Naive B cell (primary cell): ENCODE measurements at regions not wholly inside any gene's neighbourhood (a gene's known extent, or its start where the extent isn't known, plus 50 kb on each side); places are given as distances from the start of the nearest gene placed in this dataset.
"Not testable (repeated sequence)": the region's sequence is repeated elsewhere in the genome, so short reads cannot be mapped to it uniquely, and the experiment has no call there.

Experiments used
- ATAC-seq, 2 donors: fragments of 150-1000 bp; cut with Tn5 transposase; 2 replicates each; pipeline ENCODE4 v1.10.0; 2021; ENCODE audit warnings: low read depth in 2 of 2, mild to moderate bottlenecking in 2 of 2, moderate library complexity in 2 of 2
- DNase-seq: peaks from one replicate; pipeline ENCODE4 v3.0.0; 2022
- H3K27ac Mint-ChIP-seq, 6 donors: one replicate each; pipeline ENCODE4 v1.8.0; 2020 to 2022; ENCODE audit warnings: mild to moderate bottlenecking in 6 of 6, mixed read lengths in 6 of 6, moderate library complexity in 5 of 6, inconsistent platforms in 2 of 6
- H3K27me3 Mint-ChIP-seq, 3 donors: one replicate each; pipeline ENCODE4 v1.8.0; 2021 to 2022; ENCODE audit warnings: mixed read lengths in 3 of 3, mild to moderate bottlenecking in 1 of 3
- H3K36me3 Mint-ChIP-seq, 2 donors: one replicate each; pipeline ENCODE4 v1.8.0; 2020 to 2022; ENCODE audit warnings: mixed read lengths in 2 of 2, inconsistent platforms in 1 of 2, mild to moderate bottlenecking in 1 of 2
- H3K4me1 Mint-ChIP-seq, 3 donors: one replicate each; pipeline ENCODE4 v1.8.0; 2020 to 2022; ENCODE audit warnings: mixed read lengths in 3 of 3, inconsistent platforms in 1 of 3, mild to moderate bottlenecking in 1 of 3, moderate library complexity in 1 of 3
- H3K4me3 Mint-ChIP-seq, 8 donors: one replicate each; pipeline ENCODE4 v1.8.0; 2020 to 2022; ENCODE audit warnings: mild to moderate bottlenecking in 8 of 8, mixed read lengths in 8 of 8, moderate library complexity in 8 of 8, inconsistent platforms in 2 of 8
- H3K9me3 Mint-ChIP-seq, 7 donors: one replicate each; pipeline ENCODE4 v1.8.0; 2020 to 2022; ENCODE audit warnings: mixed read lengths in 7 of 7, mild to moderate bottlenecking in 5 of 7, inconsistent platforms in 2 of 7, moderate library complexity in 1 of 7

DNA sequence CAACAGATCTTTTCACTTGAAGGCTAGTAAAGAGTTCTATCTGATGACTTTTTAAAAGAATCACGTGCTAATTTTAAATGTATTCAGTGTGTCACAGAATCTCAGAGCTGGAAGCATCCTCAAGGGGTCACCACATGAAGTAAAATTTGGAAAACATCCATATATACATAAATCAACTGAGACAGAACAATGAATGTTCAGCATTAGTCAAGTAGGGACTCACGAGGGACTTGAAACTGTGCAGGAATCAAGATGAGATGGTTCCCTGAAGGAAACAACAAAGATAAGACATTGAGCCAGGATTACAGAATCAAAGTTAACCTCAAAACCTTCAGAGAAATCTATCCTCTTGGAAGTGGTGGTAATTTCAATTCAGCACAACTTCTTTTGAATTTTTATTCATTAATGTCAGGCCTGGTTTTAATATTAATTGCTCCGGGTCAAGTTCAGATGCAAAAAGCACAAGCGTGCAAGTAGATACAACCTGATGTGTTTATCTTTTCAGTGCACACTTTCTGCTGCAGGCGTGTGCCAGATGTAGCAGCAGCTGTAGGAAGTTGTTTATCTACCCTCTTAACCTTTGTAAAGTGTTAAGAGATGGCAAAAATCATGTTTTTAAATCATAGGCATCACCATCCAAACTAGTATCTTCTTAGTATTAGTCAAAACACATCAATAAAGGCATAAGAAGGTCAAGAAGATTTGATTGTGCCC lies 87.7 kb upstream of the SRD5A3 start:
- Mint-ChIP-seq H3K27ac (no peak overlapping the region), H3K9me3 (peaks cover 0 to 2% (median 0%) of the 10 kb centered on the region in 7 donors), H3K36me3 (no peaks in the 10 kb centered on the region), H3K27me3 (peaks cover 0 to 9% (median 6%) of the 10 kb centered on the region in 3 donors), H3K4me3 (no peak overlapping the region), H3K4me1 (no peaks in the 10 kb centered on the region)
- ATAC-seq (no peak), DNase-seq (no peak)

DNA sequence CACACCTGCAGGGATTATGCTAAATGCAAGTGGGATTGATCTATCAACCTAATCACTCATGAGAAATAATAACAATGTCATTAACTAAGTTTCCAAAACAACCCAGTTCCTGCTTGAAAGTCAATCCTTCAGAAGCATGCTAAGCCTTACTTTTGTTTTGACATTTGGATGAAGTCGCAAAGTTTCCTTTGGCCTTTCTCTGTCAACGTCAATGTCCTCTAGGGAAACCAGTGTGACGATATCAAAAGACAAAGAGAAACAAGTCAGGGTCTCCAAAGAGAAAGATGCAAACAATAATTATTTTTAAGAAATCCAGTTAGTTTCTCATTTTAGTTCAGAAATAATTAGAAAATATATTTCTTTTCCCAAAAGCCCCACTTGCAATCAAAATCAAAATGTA lies 86.7 kb upstream of the SRD5A3 start:
- H3K36me3 Mint-ChIP-seq: no peaks in the 10 kb centered on the region

DNA sequence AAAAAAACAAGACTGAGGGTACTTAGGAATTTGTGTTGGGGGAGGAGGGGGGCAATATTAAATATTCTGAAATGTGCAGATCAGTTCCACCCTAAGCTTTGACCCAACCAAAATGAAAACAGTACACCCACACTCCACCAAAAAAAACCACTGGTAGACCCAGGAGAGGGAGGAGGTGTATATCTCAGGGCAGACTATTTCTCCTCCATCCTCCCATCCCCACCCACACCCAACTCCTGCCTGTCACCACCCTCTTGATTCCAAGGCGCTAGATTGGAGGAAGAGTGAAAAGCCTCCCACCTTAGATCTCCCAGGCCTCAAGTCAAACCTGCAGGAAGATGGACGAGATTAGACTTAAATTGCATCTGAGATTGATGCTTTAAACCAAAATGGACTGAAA lies 76.6 kb upstream of the SRD5A3 start:
- H3K27ac Mint-ChIP-seq: no peak overlapping the region
- no peaks in the 10 kb centered on the region for H3K4me1 Mint-ChIP-seq
- no peaks in the 10 kb centered on the region for H3K36me3 Mint-ChIP-seq
- ATAC-seq (no peak), DNase-seq (no peak)
- H3K4me3 Mint-ChIP-seq: no peak overlapping the region
- peaks cover 0 to 2% (median 0%) of the 10 kb centered on the region in 7 donors for H3K9me3 Mint-ChIP-seq
- H3K27me3 Mint-ChIP-seq: peaks cover 0 to 8% (median 7%) of the 10 kb centered on the region in 3 donors

More for the DNA sequence above, 86.7 kb upstream of the SRD5A3 start:
- Mint-ChIP-seq H3K4me3 (no peak overlapping the region), H3K4me1 (no peaks in the 10 kb centered on the region), H3K9me3 (peaks cover 0 to 2% (median 0%) of the 10 kb centered on the region in 7 donors), H3K27ac (no peak overlapping the region), H3K27me3 (peaks cover 0 to 9% (median 9%) of the 10 kb centered on the region in 3 donors)
- ATAC-seq: no peak
- DNase-seq: no peak

DNA sequence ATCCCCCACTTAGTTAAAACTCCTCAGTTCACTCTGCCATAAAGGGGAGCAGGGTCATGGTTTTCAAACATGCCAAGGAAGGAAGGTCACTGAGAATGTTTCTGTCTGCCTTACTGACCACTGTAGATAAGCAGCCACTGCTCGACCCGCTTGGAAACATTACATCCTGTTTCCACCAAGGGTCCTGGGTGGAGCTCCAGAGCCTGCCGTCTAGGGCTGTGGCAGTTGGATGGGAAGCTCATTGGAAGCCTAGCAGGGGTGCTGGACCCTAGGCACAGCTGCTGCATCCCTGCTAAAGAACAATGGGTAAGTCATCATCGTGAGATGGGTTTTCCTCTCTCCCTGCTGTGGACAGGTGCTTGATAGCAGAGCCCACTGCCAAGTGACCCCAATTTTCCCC lies 76.0 kb upstream of the SRD5A3 start:
- ATAC-seq (no peak), DNase-seq (no peak)
- Mint-ChIP-seq H3K4me1 (no peaks in the 10 kb centered on the region), H3K36me3 (no peaks in the 10 kb centered on the region), H3K9me3 (peaks cover 0 to 2% (median 0%) of the 10 kb centered on the region in 7 donors), H3K27ac (no peak overlapping the region), H3K27me3 (peaks cover 0 to 13% (median 12%) of the 10 kb centered on the region in 3 donors), H3K4me3 (no peak overlapping the region)

DNA sequence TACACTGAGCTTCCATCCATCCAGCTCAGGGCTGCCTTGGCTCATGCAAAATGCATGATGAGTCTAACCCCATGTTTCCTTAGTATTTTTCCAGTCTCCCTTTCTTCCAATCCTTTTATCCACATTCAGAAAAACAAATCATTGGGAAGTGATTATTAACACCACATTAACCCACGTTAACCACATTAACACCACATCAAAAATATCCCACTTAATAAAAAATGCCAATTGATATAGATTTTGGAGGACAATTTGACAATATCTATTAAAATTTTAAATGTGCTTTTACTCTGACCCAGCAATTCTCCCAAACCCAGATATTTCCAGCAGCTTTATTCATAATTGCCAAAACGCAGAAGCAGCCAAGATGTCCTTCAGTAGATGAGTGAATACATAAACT lies 75.6 kb upstream of the SRD5A3 start:
- ATAC-seq (no peak), DNase-seq (no peak)
- peaks cover 0 to 17% (median 15%) of the 10 kb centered on the region in 3 donors for H3K27me3 Mint-ChIP-seq
- H3K4me1 Mint-ChIP-seq: no peaks in the 10 kb centered on the region
- no peaks in the 10 kb centered on the region for H3K36me3 Mint-ChIP-seq
- H3K4me3 Mint-ChIP-seq: no peak overlapping the region
- no peak overlapping the region for H3K27ac Mint-ChIP-seq
- peaks cover 0 to 2% (median 0%) of the 10 kb centered on the region in 7 donors for H3K9me3 Mint-ChIP-seq

DNA sequence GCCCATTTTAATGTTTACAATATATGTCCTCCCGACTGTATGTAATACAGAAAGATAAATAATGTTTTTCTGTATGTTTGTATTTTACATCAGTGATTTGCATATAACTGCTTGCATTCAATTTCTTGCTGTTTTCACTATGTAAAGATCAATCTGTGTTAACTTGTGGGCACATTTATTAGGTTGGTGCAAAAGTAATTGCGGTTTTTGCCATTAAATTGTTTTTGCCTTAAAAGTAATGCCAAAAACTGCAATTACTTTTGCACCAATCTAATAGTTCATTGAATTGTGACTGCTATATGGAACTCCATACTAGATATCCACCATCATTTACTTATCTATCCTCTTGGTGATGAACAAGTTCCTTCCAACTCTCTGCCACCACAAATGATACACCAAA lies 73.9 kb upstream of the SRD5A3 start:
- Mint-ChIP-seq H3K9me3 (peaks cover 0 to 2% (median 0%) of the 10 kb centered on the region in 7 donors), H3K4me1 (no peaks in the 10 kb centered on the region), H3K36me3 (no peaks in the 10 kb centered on the region), H3K27me3 (peaks cover 0 to 17% (median 15%) of the 10 kb centered on the region in 3 donors), H3K27ac (peak overlapping the region in 1 of 6 donors; percentile 40), H3K4me3 (no peak overlapping the region)
- no peak for DNase-seq
- no peak for ATAC-seq

DNA sequence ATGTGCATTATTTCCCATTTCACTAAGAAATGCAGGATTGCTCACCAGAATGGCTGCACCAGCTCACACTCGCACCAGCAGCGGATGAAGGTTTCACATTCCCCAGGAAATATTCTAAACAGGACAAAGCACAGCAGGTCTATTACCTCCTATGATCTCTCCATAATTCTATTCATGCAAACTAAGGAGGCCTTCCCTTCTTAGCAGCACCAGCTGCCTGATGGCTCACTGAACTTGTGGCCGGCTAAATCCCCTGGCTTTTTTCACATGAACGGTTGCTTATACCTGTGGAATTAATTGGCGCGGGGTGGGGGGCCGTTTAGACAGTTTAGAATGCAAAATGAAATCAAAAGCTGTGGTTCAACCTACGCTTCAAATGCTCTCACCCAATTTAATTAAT lies 73.5 kb upstream of the SRD5A3 start:
- Mint-ChIP-seq H3K4me1 (no peaks in the 10 kb centered on the region), H3K27ac (peak overlapping the region in 1 of 6 donors; percentile 40), H3K9me3 (peaks cover 0 to 2% (median 0%) of the 10 kb centered on the region in 7 donors), H3K27me3 (peaks cover 0 to 17% (median 15%) of the 10 kb centered on the region in 3 donors), H3K4me3 (no peak overlapping the region), H3K36me3 (no peaks in the 10 kb centered on the region)
- DNase-seq (no peak), ATAC-seq (no peak)

DNA sequence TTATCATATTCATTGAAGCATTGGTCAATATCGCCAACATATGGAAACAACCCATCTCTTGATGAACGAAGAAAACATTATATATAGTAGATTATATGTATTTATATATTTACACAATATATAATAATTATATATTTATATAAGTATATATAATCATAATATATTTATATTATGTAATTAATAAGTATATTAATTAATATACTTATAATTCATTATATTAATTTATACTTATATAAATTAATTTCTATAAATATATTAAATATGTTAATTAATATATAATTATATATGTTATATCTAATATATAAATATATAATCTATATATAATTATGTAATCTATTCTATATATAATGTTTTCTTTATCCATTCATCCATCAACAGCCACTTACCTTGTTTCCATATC lies 69.0 kb upstream of the SRD5A3 start:
- Mint-ChIP-seq H3K9me3 (peaks cover 4 to 15% (median 8%) of the 10 kb centered on the region in 7 donors), H3K27ac (no peak overlapping the region), H3K36me3 (no peaks in the 10 kb centered on the region), H3K4me1 (no peaks in the 10 kb centered on the region), H3K27me3 (peaks cover 0 to 29% (median 15%) of the 10 kb centered on the region in 3 donors), H3K4me3 (no peak overlapping the region)
- DNase-seq (no peak), ATAC-seq (no peak)

DNA sequence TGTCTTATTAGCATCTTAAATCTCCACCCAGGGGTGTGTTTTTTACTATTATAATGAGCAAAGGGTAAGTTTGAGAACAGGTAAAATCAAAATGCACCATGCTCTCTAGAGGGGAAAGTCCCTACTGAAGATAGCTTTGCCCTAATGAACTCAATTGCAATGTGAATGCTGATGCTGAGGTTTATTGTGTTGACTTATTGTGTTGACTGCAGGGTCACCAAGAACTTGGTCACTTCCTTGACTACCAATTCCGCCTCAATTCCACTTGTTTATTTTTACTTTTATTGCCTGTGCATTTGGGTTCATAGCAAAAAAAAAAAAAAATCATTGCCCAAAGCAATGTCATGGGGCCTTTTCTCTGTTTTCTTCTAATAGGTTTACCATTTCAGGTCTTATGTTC lies 67.7 kb upstream of the SRD5A3 start:
- peaks cover 8 to 24% (median 20%) of the 10 kb centered on the region in 7 donors for H3K9me3 Mint-ChIP-seq
- no peak overlapping the region for H3K27ac Mint-ChIP-seq
- peaks cover 0 to 32% (median 15%) of the 10 kb centered on the region in 3 donors for H3K27me3 Mint-ChIP-seq
- no peak for ATAC-seq
- DNase-seq: no peak
- H3K4me3 Mint-ChIP-seq: no peak overlapping the region
- peaks cover 0 to 11% of the 10 kb centered on the region in 2 donors for H3K36me3 Mint-ChIP-seq
- H3K4me1 Mint-ChIP-seq: no peaks in the 10 kb centered on the region

DNA sequence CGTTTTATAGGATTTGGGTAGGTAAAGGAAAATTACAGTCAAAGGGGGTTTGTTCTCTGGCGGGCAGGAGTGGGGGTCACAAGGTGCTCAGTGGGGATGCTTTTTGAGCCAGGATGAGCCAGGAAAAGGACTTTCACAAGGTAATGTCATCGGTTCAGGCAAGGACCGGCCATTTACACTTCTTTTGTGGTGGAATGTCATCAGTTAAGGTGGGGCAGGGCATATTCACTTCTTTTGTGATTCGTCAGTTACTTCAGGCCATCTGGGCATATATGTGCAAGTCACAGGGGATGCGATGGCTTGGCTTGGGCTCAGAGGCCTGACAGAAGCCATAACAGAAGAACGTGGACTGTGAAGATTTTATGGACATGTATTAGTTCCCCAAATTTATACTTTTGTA lies 65.6 kb upstream of the SRD5A3 start:
- H3K4me3 Mint-ChIP-seq, ATAC-seq, DNase-seq, H3K4me1 Mint-ChIP-seq, H3K27ac Mint-ChIP-seq: not testable (repeated sequence)
- Mint-ChIP-seq H3K27me3 (peaks cover 0 to 15% (median 0%) of the 10 kb centered on the region in 3 donors), H3K9me3 (peaks cover 18 to 41% (median 30%) of the 10 kb centered on the region in 7 donors), H3K36me3 (peaks cover 0 to 25% of the 10 kb centered on the region in 2 donors)

DNA sequence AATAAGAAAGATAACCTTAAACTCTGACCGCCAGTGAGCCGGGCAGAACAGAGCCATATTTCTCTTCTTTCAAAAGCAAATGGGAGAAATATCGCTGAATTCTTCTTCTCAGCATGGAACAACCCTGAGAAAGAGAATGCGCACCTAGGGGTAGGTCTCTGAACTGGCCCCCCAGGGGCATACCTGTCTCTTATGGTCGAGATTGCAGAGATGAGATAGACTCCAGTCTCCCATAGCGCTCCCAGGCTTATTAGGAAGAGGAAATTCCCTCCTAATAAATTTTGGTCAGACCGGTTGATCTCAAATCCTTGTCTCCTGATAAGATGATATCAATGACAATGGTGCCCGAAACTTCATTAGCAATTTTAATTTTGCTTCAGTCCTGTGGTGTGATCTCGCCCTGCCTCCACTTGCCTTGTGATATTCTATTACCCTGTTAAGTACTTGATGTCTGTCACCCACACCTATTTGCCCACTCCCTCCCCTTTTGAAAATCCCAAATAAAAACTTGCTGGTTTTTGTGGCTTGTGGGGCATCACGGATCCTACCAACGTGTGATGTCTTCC lies 64.8 kb upstream of the SRD5A3 start:
- H3K27me3 Mint-ChIP-seq: peaks cover 0 to 14% (median 0%) of the 10 kb centered on the region in 3 donors
- DNase-seq, ATAC-seq: not testable (repeated sequence)

DNA sequence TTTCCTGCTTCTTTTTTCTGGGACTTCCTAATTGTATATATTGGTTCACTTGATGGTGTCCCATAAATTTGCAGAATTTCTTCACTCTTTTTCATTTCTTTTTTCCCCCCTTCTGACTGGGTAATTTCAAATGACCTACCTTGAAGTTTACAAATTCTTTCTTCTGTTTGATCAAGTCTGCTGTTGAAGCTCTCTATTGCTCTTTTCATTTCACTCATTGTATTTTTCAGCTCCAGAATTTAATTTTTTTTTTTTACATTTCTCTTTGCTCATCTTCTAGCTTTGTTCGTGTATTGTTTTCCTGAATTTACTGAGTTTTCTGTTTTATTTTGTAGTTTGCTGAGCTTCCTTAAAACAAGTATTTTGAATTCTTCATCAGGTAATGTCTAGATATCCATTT lies 61.7 kb upstream of the SRD5A3 start:
- no peak for DNase-seq
- H3K9me3 Mint-ChIP-seq: peaks cover 14 to 46% (median 29%) of the 10 kb centered on the region in 7 donors
- no peak overlapping the region for H3K27ac Mint-ChIP-seq

More for the DNA sequence above, 64.8 kb upstream of the SRD5A3 start:
- H3K9me3 Mint-ChIP-seq: peaks cover 18 to 46% (median 30%) of the 10 kb centered on the region in 7 donors
- peaks cover 0 to 25% of the 10 kb centered on the region in 2 donors for H3K36me3 Mint-ChIP-seq
- not testable (repeated sequence) for H3K4me1 Mint-ChIP-seq, H3K27ac Mint-ChIP-seq, H3K4me3 Mint-ChIP-seq

DNA sequence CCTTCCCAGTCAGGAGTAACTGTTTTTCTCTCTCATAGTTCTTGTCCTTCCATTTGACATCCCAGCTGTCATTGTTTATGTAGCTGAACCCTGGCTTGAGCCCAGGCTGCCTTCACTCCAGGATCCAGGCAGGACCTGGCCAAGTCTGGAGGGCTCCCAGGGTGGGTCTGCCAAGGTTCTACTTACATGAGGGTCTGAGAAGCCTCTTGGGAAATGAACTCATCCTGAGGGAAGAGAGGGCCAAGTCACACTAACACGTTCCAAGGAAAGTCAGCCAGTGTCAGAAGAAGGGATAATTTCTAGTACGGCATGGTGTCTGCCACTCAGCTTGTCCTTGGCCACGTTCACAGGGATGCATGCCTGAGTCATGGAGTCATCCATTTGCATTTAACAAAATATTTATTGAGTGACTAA lies 54.8 kb upstream of the SRD5A3 start:
- H3K27ac Mint-ChIP-seq: no peak overlapping the region
- DNase-seq (no peak), ATAC-seq (no peak)
- no peaks in the 10 kb centered on the region for H3K4me1 Mint-ChIP-seq
- H3K4me3 Mint-ChIP-seq: no peak overlapping the region
- peaks cover 0 to 4% (median 0%) of the 10 kb centered on the region in 7 donors for H3K9me3 Mint-ChIP-seq
- H3K27me3 Mint-ChIP-seq: peaks cover 6 to 22% (median 12%) of the 10 kb centered on the region in 3 donors
- H3K36me3 Mint-ChIP-seq: no peaks in the 10 kb centered on the region

More for the DNA sequence above, 61.7 kb upstream of the SRD5A3 start:
- ATAC-seq: no peak
- Mint-ChIP-seq H3K27me3 (peaks cover 0 to 14% (median 0%) of the 10 kb centered on the region in 3 donors), H3K4me3 (no peak overlapping the region), H3K36me3 (peaks cover 0 to 25% of the 10 kb centered on the region in 2 donors), H3K4me1 (no peaks in the 10 kb centered on the region)

DNA sequence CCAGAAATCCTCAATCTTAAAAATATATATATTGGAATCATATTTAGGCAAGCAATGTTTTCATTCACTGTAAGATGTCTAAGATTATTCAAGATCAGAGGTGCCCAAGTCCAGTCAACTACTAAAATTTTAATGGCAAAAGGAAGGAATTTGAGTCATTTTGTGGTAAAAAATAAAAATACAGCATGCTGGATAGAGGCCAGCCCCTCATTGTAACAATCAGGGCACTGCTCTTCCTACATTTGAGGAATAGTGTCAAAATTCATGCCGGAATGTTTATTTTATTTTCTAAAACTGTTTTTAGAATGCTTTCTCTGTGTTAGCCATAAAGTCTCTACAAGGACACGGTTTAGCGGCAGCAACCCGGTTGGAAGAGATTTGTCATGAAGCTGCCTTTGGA lies 49.9 kb upstream of the SRD5A3 start:
- H3K36me3 Mint-ChIP-seq: no peaks in the 10 kb centered on the region
- H3K4me3 Mint-ChIP-seq: no peak overlapping the region
- DNase-seq (no peak), ATAC-seq (no peak)
- H3K27ac Mint-ChIP-seq: no peak overlapping the region
- H3K4me1 Mint-ChIP-seq: no peaks in the 10 kb centered on the region
- H3K9me3 Mint-ChIP-seq: peaks cover 0 to 5% (median 0%) of the 10 kb centered on the region in 7 donors
- H3K27me3 Mint-ChIP-seq: peaks cover 8 to 32% (median 31%) of the 10 kb centered on the region in 3 donors
